Caco-2 (cell line): ENCODE measurements at regions not wholly inside any gene's neighbourhood (a gene's known extent, or its start where the extent isn't known, plus 50 kb on each side); places are given as distances from the start of the nearest gene placed in this dataset.

ENCODE experiments used
- BruUV-seq: library from RNA; stranded (reverse); fragments of 400-500 nt; replicated peaks from 2 replicates; lab custom pipeline; 2021; lab: Mats Ljungman, UMichigan
- CTCF ChIA-PET: fragments of 300-600 bp; sonication (Branson Sonifier 250); formaldehyde crosslinking; loops from one replicate; lab custom pipeline; 2022; ENCODE audit warnings: antibody characterized with exemption; lab: Charles Lee
- POLR2A ChIA-PET: fragments of 300-600 bp; sonication (Branson Sonifier 250); formaldehyde crosslinking; loops from one replicate; lab custom pipeline; 2022; ENCODE audit warnings: antibody characterized with exemption; lab: Charles Lee
- DNase-seq, 2 experiments: peaks; one replicate each; pipeline versions ENCODE4 v3.0.0 to v3.0.0-alpha.2; 2020 to 2022
- H3K27me3 ChIP-seq: replicated peaks from 2 replicates; pipeline ENCODE4 v1.6.0; 2011; ENCODE audit warnings: low read length; ENCODE audit not compliant: control insufficient read depth, insufficient read depth
- H3K36me3 ChIP-seq: 2 replicates; pipeline ENCODE4 v1.5.1; 2011; ENCODE audit warnings: low read length; ENCODE audit not compliant: control insufficient read depth, insufficient read depth
- H3K4me1 ChIP-seq: fragments of 250-450 bp; sonication (Bioruptor Pico); 2 replicates; pipeline ENCODE4 v1.5.1; 2020; ENCODE audit warnings: mild to moderate bottlenecking
- H3K4me3 ChIP-seq: 2 replicates; pipeline ENCODE4 v1.5.1; 2011; ENCODE audit warnings: low read depth, mild to moderate bottlenecking, control low read depth, low read length
- H3K9me3 ChIP-seq: fragments of 250-450 bp; sonication (Bioruptor Pico); 2 replicates; pipeline ENCODE4 v1.5.1; 2020; ENCODE audit warnings: mild to moderate bottlenecking, moderate library complexity
- H3K27ac Mint-ChIP-seq: one replicate; pipeline ENCODE4 v1.8.0; 2022; ENCODE audit warnings: mixed read lengths; ENCODE audit not compliant: unreplicated experiment
- H3K27me3 Mint-ChIP-seq: one replicate; pipeline ENCODE4 v1.8.0; 2022; ENCODE audit warnings: mixed read lengths; ENCODE audit not compliant: insufficient read depth, unreplicated experiment
- H3K36me3 Mint-ChIP-seq: one replicate; pipeline ENCODE4 v1.8.0; 2022; ENCODE audit warnings: mild to moderate bottlenecking, mixed read lengths; ENCODE audit not compliant: insufficient read depth, unreplicated experiment
- H3K4me1 Mint-ChIP-seq: one replicate; pipeline ENCODE4 v1.8.0; 2022; ENCODE audit warnings: low read depth, mixed read lengths; ENCODE audit not compliant: unreplicated experiment
- H3K4me3 Mint-ChIP-seq: one replicate; pipeline ENCODE4 v1.8.0; 2022; ENCODE audit warnings: mild to moderate bottlenecking, moderate library complexity, mixed read lengths; ENCODE audit not compliant: unreplicated experiment
- H3K9me3 Mint-ChIP-seq: one replicate; pipeline ENCODE4 v1.8.0; 2022; ENCODE audit warnings: mixed read lengths; ENCODE audit not compliant: unreplicated experiment
- CTCF ChIP-seq, 2 experiments: fragments of 200-600 bp in 1 of 2; IDR thresholded peaks; 1 replicate in 1 of 2; 2 replicates in 1 of 2; pipeline versions ENCODE4 v1.5.1 to v1.8.0; 2011 to 2022; ENCODE audit warnings: antibody characterized with exemption in 1 of 2, control low read depth in 1 of 2, inconsistent platforms in 1 of 2, low read depth in 1 of 2, low read length in 1 of 2, mild to moderate bottlenecking in 1 of 2, moderate library complexity in 1 of 2; ENCODE audit not compliant: insufficient read depth in 1 of 2, severe bottlenecking in 1 of 2, unreplicated experiment in 1 of 2
- intact Hi-C: fragments of 100-400 bp; cut with micrococcal nuclease; formaldehyde crosslinking; loops from one replicate; pipeline ENCODE4 v1.10.0; 2022; ENCODE audit not compliant: unreplicated experiment

- H3K27me3 Mint-ChIP-seq, result peaks cover 3% of the 10 kb centered on the region
- no peaks in the 10 kb centered on the region for H3K9me3 Mint-ChIP-seq
- POLR2A ChIA-PET, result no interaction called here
- Histone ChIP-seq H3K4me3 (no peak overlapping the region), H3K36me3 (no peaks in the 10 kb centered on the region), H3K27me3 (no peaks in the 10 kb centered on the region), H3K4me1 (no peaks in the 10 kb centered on the region), H3K9me3 (no peaks in the 10 kb centered on the region)
- BruUV-seq, result no TSS peak
- CTCF ChIA-PET, result interaction anchor here (0.8 kb wide), 1 partner anchor 7 kb away, joined by 3 read pairs; no protein-coding TSS in a partner anchor
- H3K27ac Mint-ChIP-seq, result no peak overlapping the region
- no peaks in the 10 kb centered on the region for H3K4me1 Mint-ChIP-seq
- TF ChIP-seq CTCF (IDR thresholded peaks at IDR 0.05; ENCODE audit: insufficient read depth in 1 of 2, low read depth in 1 of 2, low read length in 1 of 2, severe bottlenecking in 1 of 2, unreplicated experiment in 1 of 2), result no peak
- DNase-seq, result no peak
- intact Hi-C loops, result no loop called here
- H3K36me3 Mint-ChIP-seq, result no peaks in the 10 kb centered on the region
- no peak overlapping the region for H3K4me3 Mint-ChIP-seq
Observed at GRCh38 chr9:14994738-14995137, 84.5 kb upstream of the FREM1 start.

GRCh38 chr9:14993901-14994554 lies 83.8 kb upstream of the FREM1 start:
- BruUV-seq, result no TSS peak
- intact Hi-C loops, result no loop called here
- no peak overlapping the region for H3K27ac Mint-ChIP-seq
- CTCF ChIA-PET, result interaction anchor here (0.8 kb wide), 1 partner anchor 8 kb away, joined by 3 read pairs; no protein-coding TSS in a partner anchor
- no peak for DNase-seq
- H3K9me3 ChIP-seq, result no peaks in the 10 kb centered on the region
- no peaks in the 10 kb centered on the region for H3K27me3 ChIP-seq
- no peaks in the 10 kb centered on the region for H3K9me3 Mint-ChIP-seq
- H3K4me3 ChIP-seq, result no peak overlapping the region
- no peaks in the 10 kb centered on the region for H3K4me1 ChIP-seq
- TF ChIP-seq CTCF (IDR thresholded peaks at IDR 0.05; ENCODE audit: insufficient read depth in 1 of 2, low read depth in 1 of 2, low read length in 1 of 2, severe bottlenecking in 1 of 2, unreplicated experiment in 1 of 2), result no peak
- no peaks in the 10 kb centered on the region for H3K27me3 Mint-ChIP-seq
- H3K36me3 ChIP-seq, result no peaks in the 10 kb centered on the region
- H3K36me3 Mint-ChIP-seq, result no peaks in the 10 kb centered on the region
- POLR2A ChIA-PET, result no interaction called here
- no peaks in the 10 kb centered on the region for H3K4me1 Mint-ChIP-seq
- H3K4me3 Mint-ChIP-seq, result no peak overlapping the region

DNA sequence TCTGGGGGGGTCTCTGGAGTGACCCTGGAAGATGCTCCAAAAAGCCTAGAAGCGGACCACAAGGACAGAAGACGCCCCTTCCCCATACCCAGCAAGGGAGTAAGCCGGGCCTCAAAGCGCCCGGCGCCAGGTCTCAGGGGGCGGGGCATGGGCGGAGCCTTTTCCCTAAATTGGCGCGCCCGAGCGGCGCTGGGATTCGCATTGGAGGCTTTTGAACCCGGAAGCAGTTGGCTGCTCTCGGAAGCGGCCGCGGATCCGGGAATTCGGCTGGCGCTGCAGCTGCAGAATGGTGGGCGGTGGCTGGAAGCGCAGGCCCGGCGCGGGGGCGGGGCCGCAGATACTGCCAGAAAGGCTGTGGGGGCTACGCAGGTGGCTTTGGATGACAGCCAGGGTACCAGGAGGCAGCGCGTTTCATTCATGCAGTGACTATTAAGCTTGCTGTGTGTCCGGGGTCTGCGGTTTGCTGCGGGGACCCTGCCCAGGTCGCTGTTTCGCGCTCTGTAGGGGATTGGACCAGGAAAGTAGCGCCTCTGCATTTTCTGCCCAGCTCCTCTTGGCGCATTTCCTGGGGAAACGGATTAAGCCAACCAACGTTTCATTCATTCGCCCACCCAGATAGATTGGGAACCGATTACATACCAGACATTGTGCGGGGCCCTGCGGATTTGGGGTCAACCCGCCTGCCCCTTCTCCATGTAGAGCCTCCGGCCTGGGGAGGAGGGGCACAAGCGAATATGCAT lies 83.0 kb upstream of the FREM1 start:
- Mint-ChIP-seq H3K27ac (no peak overlapping the region), H3K27me3 (no peaks in the 10 kb centered on the region), H3K36me3 (no peaks in the 10 kb centered on the region), H3K9me3 (no peaks in the 10 kb centered on the region), H3K4me1 (no peaks in the 10 kb centered on the region), H3K4me3 (no peak overlapping the region)
- Histone ChIP-seq H3K4me1 (no peaks in the 10 kb centered on the region), H3K4me3 (no peak overlapping the region), H3K27me3 (no peaks in the 10 kb centered on the region), H3K36me3 (no peaks in the 10 kb centered on the region), H3K9me3 (no peaks in the 10 kb centered on the region)
- DNase-seq, result no peak
- no peak for TF ChIP-seq CTCF (IDR thresholded peaks at IDR 0.05; ENCODE audit: insufficient read depth in 1 of 2, low read depth in 1 of 2, low read length in 1 of 2, severe bottlenecking in 1 of 2, unreplicated experiment in 1 of 2)
- intact Hi-C loops, result no loop called here
- CTCF ChIA-PET, result no interaction called here
- BruUV-seq, result no TSS peak
- POLR2A ChIA-PET, result no interaction called here
